GM18868 (cell line): ENCODE measurements at regions not wholly inside any gene's neighbourhood (a gene's known extent, or its start where the extent isn't known, plus 50 kb on each side); places are given as distances from the start of the nearest gene placed in this dataset.

Experiments used
- ATAC-seq: cut with Tn5 transposase; IDR thresholded peaks from one replicate; pipeline ENCODE4 v1.9.1; 2021; ENCODE audit warnings: mild to moderate bottlenecking, moderate library complexity; ENCODE audit not compliant: unreplicated experiment

- ATAC-seq = no peak
Observed at GRCh38 chr10:126781450-126782216, 111.1 kb upstream of the C10orf90 start.

GRCh38 chr10:126783806-126784557, 113.5 kb upstream of the C10orf90 start:
- no peak for ATAC-seq

GRCh38 chr10:126787201-126787600, 116.7 kb upstream of the C10orf90 start:
- no peak for ATAC-seq

- ATAC-seq = no peak
Observed at GRCh38 chr10:126795318-126795717, 109.9 kb upstream of the DOCK1 start.

GRCh38 chr10:126798649-126799048, 106.6 kb upstream of the DOCK1 start:
- no peak for ATAC-seq

GRCh38 chr10:126803394-126803793, 101.8 kb upstream of the DOCK1 start:
- no peak for ATAC-seq

GRCh38 chr10:126804396-126804795, 100.8 kb upstream of the DOCK1 start:
- ATAC-seq = no peak

- no peak for ATAC-seq
Observed at GRCh38 chr10:126806498-126806897, 98.7 kb upstream of the DOCK1 start.

GRCh38 chr10:126806991-126807702, 98.1 kb upstream of the DOCK1 start:
- ATAC-seq = no peak

GRCh38 chr10:126808103-126808502, 97.1 kb upstream of the DOCK1 start:
- ATAC-seq = no peak

GRCh38 chr10:126813432-126813831, 91.8 kb upstream of the DOCK1 start:
- ATAC-seq = no peak

- no peak for ATAC-seq
Observed at GRCh38 chr10:126833542-126833941, 71.7 kb upstream of the DOCK1 start.

GRCh38 chr10:126836009-126836408, 69.2 kb upstream of the DOCK1 start:
- ATAC-seq = no peak

GRCh38 chr10:126838316-126838715, 66.9 kb upstream of the DOCK1 start:
- no peak for ATAC-seq

- ATAC-seq = no peak
Observed at GRCh38 chr10:126839094-126839761, 66.0 kb upstream of the DOCK1 start.

GRCh38 chr10:126840576-126841135, 64.6 kb upstream of the DOCK1 start:
- ATAC-seq = no peak

GRCh38 chr10:126841341-126841895, 63.8 kb upstream of the DOCK1 start:
- no peak for ATAC-seq

GRCh38 chr10:126842356-126842755, 62.9 kb upstream of the DOCK1 start:
- no peak for ATAC-seq

- ATAC-seq = no peak
Observed at GRCh38 chr10:126842836-126843235, 62.4 kb upstream of the DOCK1 start.

- ATAC-seq = no peak
Observed at GRCh38 chr10:126843299-126843934, 61.8 kb upstream of the DOCK1 start.
